HG03139 (cell line): ENCODE measurements at regions not wholly inside any gene's neighbourhood (a gene's known extent, or its start where the extent isn't known, plus 50 kb on each side); places are given as distances from the start of the nearest gene placed in this dataset.

Source experiments
- ATAC-seq: cut with Tn5 transposase; IDR thresholded peaks from one replicate; pipeline ENCODE4 v1.9.1; 2021; ENCODE audit not compliant: unreplicated experiment

DNA sequence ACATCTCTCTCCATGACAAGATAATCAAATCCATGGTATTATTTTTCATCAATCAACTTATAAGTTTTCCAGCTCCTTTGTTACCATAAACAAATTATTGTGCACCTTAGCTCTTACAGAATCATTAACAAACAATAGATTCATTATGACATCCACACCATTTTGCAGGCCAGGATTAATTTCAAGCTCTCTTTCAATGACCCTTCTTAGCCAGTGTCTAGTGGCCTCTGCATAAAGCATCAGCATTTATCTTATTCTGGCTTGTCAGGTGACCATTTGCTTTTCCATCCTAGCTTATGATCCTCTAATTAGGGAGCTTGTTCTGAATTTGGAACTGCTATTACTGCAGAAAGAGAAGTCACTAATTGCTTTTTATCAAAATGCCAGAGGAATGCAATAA lies 806.2 kb upstream of the CHAC2 start:
- no peak for ATAC-seq

DNA sequence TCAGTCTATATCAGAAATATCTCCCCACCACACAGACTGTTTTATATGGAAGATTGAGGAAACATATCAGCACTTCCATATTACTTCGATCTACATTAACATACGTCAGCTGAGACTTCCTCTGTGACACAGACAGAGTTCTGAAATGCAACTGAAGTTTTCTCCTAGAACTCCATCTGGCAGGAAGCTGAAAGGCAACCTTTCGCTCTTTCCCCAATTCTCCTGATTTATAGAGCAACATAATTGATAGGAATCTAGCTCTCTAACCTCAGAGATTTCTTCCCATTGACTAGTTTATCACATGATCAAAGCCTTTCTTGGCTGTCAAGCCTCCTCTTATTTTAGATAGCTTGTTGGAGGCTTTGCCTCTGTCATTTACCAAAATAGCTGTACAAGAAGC lies 806.7 kb upstream of the CHAC2 start:
- ATAC-seq = no peak

DNA sequence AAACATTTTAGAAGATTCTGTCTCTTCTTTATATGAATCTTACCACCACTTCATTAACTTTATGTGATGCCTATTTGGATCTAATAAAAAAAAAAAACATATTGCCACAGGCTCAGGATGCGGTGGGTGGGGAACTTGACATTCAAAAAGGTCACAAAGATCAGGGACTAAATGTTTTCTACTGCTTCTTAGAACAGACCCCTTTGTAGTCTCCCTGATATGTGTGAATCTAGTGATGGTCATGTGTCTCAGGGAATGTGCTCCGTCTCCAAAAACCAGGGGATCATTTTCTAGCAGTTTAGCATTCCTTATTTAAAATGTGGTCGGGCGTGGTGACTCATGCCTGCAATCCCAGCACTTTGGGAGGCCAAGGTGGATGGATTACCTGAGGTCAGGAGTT lies 807.8 kb upstream of the CHAC2 start:
- no peak for ATAC-seq

DNA sequence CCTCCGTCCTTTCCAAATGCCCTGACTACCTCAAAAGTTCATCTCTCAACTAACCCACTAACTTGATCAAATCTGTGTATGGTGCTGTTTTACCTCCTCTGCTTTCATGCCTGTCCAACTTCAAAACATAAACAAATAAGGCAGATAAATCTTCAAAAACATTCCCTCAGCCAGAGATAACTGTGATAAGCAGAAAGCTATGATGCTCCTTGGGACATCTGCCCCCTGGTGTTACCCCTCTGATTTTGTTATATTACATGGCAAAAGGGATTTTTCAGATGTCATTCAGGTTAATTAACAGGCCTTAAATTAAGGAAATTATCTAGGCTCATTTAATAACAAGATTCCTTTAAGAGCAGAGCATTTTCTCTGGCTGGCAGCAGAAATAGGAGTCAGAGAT lies 810.8 kb upstream of the CHAC2 start:
- ATAC-seq = no peak

DNA sequence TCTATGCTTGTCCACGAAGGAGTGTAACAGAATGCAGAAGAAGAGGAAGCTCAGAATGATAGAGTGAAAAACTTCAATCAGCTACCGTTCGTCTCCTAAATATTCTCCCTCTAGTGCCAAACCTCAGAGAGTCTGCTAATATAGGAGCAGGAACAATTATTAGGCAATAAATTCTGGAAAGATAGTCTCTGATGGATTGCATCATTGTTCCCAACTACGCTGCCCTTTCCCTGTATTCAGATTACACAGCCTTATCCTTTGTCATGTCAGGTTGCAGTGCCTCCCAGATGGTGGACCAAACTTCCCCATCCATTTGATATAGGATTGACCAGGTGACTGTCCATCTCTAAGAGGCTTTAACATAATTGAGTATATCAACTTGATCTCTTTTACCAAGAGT lies 811.5 kb upstream of the CHAC2 start:
- no peak for ATAC-seq

DNA sequence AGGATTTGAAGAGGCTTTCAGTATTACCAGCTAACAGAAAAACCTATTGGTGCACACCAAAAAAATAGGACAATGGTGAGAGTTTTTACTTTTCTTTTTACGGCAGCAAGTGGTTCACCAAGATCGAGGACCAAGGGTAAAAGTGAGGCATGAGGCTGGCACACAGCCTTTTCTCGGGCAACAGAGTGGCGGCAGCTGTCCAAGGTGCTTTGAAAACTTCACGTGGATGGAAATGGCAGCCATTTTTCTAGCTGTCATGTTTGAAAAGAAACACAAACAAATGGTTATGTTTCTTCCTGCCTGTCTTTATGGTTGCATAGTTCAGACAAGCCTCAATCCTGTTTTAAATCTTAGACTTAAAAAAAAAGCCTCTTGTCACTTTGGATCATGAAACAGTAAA lies 812.5 kb upstream of the CHAC2 start:
- no peak for ATAC-seq

DNA sequence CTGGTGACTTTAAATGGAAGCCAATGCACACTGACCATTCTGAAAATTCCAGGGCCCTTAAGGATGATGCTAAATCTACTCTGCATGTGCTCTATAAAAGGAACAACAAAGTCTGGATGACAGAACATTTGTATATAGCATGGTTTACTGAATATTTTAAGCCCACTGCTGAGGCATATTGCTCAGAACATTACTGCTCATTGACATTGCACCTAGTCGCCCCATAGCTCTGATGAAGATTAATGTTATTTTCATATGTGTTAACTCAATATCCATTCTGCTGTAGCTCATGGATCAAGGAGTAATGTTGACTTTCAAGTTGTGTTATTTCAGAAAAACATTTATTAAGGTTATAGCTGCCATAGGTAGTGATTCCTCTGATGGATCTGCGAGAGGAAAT lies 827.5 kb upstream of the CHAC2 start:
- ATAC-seq = no peak

DNA sequence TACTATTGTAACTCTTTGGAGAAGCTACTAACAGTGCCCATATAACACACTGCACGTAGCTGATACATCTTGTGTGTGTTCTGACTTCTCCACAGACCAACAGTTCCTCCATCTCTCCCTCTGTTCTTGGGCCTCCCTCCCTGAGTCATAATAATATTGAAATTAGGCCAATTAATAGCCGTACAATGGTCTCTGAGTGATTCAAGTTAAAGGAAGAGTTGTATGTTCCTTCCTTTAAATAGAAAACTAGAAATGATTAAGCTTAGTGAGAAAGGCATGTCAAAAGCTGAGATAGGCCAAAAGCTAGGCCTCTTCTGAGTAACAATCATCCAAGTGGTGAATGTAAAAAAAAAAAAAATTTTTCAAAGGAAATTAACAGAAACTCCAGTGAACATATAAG lies 828.4 kb upstream of the CHAC2 start:
- ATAC-seq = no peak

DNA sequence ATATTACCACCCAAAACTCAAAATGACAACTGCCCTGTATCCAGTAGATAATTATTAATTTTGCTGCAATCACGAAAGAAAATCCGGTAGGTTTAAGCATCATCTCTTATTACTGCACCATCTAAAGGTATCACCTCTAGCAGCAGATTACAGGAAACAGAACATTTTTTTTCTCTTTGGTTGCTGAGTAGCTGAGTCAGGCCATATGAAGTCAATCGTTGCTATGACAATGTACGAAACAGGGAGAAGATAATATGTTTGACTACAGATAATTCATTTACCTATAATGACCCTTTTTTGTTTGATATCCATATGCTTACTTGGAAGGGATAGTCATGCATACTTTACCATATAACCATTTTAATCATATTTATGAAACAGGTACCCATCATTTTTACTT lies 831.6 kb upstream of the CHAC2 start:
- no peak for ATAC-seq

DNA sequence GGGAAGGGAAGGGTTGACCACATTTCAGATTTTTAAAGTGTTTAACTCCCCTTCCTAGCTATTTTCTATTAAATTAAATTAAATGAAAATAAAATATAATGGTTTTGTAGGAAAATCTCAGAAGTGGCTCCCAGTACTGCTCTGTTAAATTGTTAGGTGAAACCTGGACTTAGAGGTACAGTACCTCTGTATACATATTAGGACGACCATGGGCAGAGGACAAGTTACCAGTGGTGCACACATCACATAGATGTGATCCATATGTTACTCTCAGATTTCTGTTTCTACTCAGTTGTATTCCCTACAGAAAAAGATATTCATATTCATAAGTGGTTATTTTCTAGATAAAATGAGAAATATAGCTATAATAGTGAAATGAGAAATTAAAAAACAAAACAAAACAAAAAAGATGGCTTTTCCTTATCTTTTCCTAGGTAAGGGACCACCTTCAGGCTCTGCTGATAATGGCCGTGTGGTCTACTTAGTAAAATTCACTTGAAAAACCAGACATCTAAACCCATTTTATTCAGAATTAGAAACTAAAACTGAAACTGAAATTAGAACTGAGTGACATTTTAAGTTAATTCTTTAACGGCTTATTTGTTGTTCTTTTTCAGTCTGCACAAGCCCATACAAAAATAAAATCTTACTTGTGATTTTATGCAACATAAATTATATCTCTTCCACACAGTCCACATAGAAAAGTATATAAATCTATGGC lies 832.5 kb upstream of the CHAC2 start:
- no peak for ATAC-seq

DNA sequence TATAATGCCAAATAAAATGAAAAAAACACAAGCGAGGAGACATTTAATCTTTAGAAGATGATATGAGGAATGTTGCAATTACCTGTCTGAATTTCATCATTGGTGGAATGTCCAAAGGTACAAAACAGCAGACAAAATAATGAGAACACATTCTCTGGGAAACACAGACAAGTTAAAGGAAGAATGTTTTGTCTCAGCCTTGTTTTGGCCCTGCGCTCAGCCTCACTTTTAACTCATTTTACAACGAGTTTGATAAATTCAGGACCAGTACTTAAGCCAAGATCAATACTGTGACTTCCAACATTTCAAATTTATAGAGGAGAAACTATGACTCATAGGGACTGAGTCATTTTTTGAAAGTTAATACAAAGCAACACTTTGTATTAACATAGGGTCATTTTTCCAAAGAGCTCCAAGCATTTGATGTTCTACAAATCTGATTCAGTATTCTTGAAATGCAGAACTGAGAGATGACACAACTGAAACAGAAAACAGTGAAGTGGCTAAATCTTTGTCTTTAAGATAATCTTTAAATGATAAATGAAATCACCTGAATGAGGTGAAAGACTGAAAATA lies 833.2 kb upstream of the CHAC2 start:
- ATAC-seq = no peak

DNA sequence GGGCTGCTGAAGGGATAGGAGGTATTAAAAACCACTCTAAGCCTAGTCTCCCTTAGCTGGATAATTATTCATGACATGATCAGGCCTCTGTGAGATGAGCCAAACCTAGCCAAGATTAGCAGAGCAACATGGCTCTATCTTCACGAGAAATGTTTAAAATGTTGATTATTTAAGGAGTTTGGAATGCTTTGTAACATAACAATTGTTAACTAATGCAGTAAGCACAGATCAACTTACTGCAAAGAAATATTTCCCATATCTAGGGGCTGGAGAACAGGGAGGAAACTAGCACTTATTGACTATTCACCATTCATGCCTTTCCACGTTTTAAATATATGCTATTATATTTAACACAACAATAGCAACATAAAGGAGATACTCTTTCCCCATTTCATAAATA lies 833.7 kb upstream of the CHAC2 start:
- ATAC-seq = no peak

DNA sequence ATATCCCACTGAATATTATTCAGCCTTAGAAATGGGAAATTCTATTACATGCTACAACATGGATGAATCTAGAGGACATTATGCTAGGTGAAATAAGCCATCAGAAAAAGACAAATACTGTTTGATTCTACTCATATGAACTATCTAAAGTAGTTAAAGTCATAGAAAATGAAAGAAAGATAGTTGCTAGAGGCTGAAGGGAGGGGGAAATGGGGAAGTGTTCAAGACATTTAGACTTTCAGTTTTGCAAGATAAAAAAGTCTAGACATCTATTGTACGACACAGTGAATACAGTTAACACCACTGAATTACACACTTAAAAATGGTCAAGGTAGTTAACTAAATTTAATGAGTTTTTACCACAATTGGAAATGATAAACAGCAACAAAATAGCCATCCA lies 835.9 kb upstream of the CHAC2 start:
- no peak for ATAC-seq

DNA sequence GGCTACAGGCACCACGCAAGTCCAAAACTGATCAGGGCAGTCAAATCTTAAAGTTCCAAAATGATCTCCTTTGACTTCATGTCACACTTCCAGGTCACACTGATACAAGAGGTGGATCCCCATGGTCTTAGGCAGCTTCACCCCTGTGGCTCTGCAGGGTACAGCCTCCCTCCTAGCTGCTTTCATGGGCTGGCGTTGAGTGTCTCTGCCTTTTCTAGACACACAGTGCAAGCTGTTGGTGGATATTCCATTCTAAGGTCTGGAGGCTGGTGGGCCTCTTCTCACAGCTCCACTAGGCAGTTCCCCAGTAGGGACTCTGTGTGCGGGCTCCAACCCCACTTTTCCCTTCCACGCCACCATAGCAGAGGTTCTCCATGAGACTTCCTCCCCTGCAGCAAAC lies 838.2 kb upstream of the CHAC2 start:
- no peak for ATAC-seq

DNA sequence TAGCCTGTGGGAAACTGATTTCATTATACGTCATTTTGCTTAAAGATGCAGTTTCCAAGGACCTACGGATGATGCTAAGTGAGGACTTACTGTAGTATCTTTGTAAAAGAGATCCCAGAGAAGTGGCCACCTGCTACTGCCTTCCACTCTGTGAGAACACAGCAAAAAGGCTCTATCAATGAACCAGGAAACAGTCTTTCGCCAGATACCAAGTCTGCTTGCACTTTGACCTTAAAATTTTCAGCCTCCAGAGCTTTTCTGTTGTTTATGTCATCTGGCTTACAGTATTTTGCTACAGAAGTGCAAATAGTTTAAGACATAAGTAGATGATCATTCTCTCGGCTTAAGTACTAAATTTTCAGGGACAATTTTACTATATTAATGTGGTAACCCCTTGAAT lies 847.9 kb upstream of the CHAC2 start:
- no peak for ATAC-seq

DNA sequence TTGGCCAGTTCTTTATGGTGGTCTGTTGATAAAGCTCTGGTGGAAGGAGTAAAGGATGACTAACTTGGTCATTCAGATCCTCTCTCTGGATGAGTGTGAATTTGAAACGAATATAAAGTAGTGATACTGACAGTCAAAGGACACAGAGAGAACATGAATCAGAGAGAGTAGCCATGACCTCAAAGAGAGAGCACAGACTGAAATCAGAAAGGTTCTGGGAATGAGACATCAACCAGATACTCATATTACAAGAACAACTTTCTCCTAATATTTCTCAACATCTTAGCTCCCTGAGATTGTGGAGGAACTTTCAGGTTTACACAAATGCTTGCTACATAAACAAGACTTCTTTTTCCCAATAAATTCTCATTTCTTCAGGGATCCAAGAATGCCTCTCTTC lies 849.1 kb upstream of the CHAC2 start:
- ATAC-seq = no peak

DNA sequence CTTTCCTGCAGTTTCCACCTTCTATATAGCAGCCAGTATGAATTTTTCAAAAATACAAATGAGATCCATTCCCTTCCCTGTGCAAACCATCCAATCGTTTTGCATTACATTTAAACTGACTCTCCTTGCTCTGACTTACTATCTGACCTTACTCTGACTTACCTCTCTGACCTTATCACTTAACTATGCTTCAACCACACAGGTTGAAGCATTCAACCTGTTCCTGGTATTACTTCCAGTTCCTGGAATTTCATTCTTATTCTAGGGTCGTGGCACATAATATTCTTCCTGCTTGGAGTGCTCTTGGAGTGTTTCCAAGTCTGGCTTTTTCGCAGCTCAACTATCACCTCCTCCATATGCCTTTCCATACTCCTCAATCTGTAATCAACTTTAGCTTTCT lies 850.6 kb upstream of the CHAC2 start:
- no peak for ATAC-seq

DNA sequence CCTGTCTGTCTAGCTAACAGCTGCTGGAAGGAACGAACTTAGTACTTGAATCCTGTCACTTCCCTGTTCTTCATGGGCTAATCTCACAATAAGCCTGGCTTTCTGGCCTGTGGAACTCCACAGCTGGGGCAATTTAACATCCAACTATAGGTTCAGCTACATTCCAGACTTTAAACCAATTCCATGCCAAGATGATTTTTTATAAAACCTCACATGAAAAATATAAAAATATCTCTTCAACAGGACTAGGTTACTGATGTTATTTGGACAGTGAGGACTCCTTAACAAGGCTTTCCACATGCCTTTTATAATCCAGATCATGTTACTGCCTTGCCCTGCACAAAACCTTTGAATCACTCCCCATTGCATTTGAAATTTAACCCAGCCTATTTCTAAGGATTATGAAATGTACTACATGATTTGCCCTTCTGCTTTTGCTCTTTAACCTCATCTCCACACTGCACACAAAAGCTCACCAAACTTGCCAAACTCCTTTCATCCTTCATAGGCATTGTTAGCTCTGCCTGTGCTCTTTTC lies 863.2 kb upstream of the CHAC2 start:
- no peak for ATAC-seq

DNA sequence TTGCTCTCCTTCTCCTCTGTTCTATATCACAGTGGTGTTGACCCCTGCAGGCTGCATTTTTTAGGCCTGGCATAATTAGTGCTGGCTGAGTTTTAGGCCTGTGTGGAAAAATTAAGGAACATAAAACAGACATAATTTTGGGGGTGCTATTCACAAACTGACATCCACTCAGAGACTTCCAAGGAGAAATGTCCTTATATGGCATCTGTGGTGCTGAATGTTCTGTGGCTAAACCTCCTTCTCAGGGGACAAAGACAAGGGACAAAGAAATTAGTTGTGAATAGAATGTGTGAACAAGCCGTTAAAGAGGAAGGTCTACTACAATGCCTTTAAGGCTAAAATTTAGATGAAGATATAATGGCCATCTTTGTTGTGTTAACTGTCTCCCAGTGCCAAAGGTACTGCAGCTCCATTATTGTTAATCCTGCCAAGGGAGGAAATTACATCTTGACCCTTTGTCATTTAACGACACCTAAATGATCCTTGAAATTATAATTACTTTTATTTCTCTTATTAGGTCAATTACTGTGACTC lies 870.0 kb upstream of the CHAC2 start:
- ATAC-seq = no peak

DNA sequence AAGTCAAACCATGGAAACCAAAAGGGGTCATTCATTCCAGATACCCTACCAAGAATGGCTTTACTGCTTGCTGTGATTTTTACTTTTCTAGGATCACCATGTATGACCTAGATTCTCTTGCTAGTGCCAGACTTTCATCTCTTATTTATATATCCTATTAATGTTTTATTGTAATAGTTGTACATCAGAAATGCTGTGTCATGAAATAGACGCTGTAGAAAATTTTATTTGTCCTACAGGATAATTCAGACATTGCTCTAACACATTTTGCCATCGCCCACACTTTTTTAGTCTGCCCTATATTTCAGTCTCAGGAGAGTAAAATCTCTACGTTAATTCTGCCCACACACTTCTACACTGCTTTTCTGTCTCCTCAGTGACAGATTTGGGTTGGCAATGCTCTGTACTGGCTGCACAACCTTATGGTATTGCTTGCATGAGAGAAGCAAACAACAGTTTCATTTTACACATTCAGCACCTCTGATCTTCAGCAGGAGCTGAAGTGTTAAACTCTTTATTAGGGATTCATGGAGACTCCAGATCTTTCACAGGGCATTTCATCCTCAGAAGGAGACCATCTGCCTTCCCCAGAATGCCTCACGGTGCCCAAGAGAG lies 871.8 kb upstream of the CHAC2 start:
- ATAC-seq = no peak

DNA sequence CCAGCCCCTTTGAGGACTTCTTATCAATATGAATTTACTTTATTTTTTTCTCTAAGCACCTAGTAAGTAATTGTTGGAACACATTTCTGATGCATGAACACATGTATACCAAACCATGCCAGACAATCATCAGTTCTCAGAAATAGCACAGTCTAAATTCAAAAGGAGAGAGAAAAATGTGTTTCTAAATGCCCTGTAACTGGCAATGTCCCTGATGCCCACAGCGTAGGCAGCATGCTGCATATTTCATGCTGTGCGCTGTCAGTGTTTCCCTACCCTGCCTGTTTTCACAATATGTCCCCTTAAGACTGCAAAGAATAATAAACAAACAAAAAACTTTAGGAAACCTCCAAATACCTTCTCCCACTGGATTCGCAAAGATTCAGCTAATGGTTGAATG lies 881.0 kb upstream of the CHAC2 start:
- no peak for ATAC-seq

DNA sequence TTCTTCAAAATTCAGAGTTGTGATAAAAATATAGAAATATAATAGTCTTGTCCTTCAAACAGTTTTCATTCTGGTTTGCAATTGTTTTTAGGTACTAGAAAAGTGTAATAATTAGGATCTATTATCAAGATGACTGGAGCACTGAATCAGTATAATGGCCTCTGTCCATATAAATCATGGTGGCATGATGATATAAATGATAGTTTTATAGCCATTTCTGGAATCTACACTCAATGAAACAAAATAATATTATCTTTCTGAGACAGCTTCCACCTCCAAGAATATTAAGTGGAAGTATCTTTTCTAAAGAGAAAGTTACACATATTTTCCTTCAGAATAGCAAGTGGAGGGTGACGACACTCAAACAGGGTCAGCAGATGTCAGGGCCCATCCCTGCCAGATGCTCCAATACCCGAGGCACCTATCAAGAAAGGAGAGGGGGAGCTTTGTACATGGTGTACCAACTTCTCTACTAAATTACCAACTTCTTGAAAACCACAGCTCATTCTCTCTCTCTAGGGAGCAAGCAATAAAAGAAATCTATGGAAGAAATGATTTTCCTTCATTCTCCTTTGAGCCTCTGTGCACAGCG lies 882.7 kb upstream of the CHAC2 start:
- ATAC-seq = no peak
